ENCODE measurements at regions not wholly inside any gene's neighbourhood (a gene's known extent, or its start where the extent isn't known, plus 50 kb on each side); places are given as distances from the start of the nearest gene placed in this dataset.

- no peaks in the 10 kb centered on the region for H3K27me3 ChIP-seq
- intact Hi-C loops (cut with DNase I), result no loop called here
- no peaks in the 10 kb centered on the region for H3K36me3 ChIP-seq
- H3K9me3 ChIP-seq, result no peaks in the 10 kb centered on the region
- H3K4me1 ChIP-seq, result no peaks in the 10 kb centered on the region
- H3K4me3 ChIP-seq, result no peak overlapping the region
- no peak for DNase-seq (ENCODE audit: extremely low spot score)
- WGBS, result 76% methylated on average over 3 of the region's 3 CpGs
- H3K27ac ChIP-seq (replicated peaks in 1 of 4), result no peak overlapping the region
- TF ChIP-seq CTCF (IDR thresholded peaks at IDR 0.05), result no peak
- TF ChIP-seq EP300 (IDR thresholded peaks at IDR 0.05), result no peak
- TF ChIP-seq POLR2A (IDR thresholded peaks at IDR 0.05; ENCODE audit: low read depth), result no peak
- no peak for TF ChIP-seq POLR2AphosphoS5 (IDR thresholded peaks at IDR 0.05)
Observed at GRCh38 chr20:12955611-12956010, 53.2 kb upstream of the SPTLC3 start.

GRCh38 chr20:12956303-12956702 lies 52.5 kb upstream of the SPTLC3 start:
- no peaks in the 10 kb centered on the region for H3K27me3 ChIP-seq
- DNase-seq (ENCODE audit: extremely low spot score), result no peak
- H3K27ac ChIP-seq (replicated peaks in 1 of 4), result no peak overlapping the region
- no peaks in the 10 kb centered on the region for H3K9me3 ChIP-seq
- TF ChIP-seq EP300 (IDR thresholded peaks at IDR 0.05) (no peak), POLR2AphosphoS5 (IDR thresholded peaks at IDR 0.05) (no peak), CTCF (IDR thresholded peaks at IDR 0.05) (no peak), POLR2A (IDR thresholded peaks at IDR 0.05; ENCODE audit: low read depth) (no peak)
- intact Hi-C loops (cut with DNase I), result no loop called here
- no peak overlapping the region for H3K4me3 ChIP-seq
- H3K4me1 ChIP-seq, result no peaks in the 10 kb centered on the region
- H3K36me3 ChIP-seq, result no peaks in the 10 kb centered on the region

- no peak for DNase-seq (ENCODE audit: extremely low spot score)
- Histone ChIP-seq H3K27me3 (no peaks in the 10 kb centered on the region), H3K9me3 (no peaks in the 10 kb centered on the region), H3K4me3 (no peak overlapping the region), H3K27ac (replicated peaks in 1 of 4) (no peak overlapping the region), H3K36me3 (no peaks in the 10 kb centered on the region), H3K4me1 (no peaks in the 10 kb centered on the region)
- TF ChIP-seq EP300 (IDR thresholded peaks at IDR 0.05) (no peak), CTCF (IDR thresholded peaks at IDR 0.05) (no peak), POLR2AphosphoS5 (IDR thresholded peaks at IDR 0.05) (no peak), POLR2A (IDR thresholded peaks at IDR 0.05; ENCODE audit: low read depth) (no peak)
- 61% methylated on average over 2 of the region's 2 CpGs for WGBS
- intact Hi-C loops (cut with DNase I), result no loop called here
Observed at GRCh38 chr20:12957968-12958367, 50.8 kb upstream of the SPTLC3 start.
